GM20000 (cell line): ENCODE measurements at regions not wholly inside any gene's neighbourhood (a gene's known extent, or its start where the extent isn't known, plus 50 kb on each side); places are given as distances from the start of the nearest gene placed in this dataset.
"Not testable (repeated sequence)": the region's sequence is repeated elsewhere in the genome, so short reads cannot be mapped to it uniquely, and the experiment has no call there.

Experiments
- DNase-seq: peaks from one replicate; pipeline ENCODE4 v3.0.0; 2012; ENCODE audit warnings: low spot score
- CTCF ChIP-seq: IDR thresholded peaks from 2 replicates; pipeline ENCODE4 v1.5.1; 2012; ENCODE audit warnings: mild to moderate bottlenecking, control low read depth; ENCODE audit errors: extremely low read depth, missing control alignments

GRCh38 chr21:20040768-20041167 lies 957.4 kb upstream of the NCAM2 start:
- DNase-seq, result no peak
- TF ChIP-seq CTCF, result no peak

GRCh38 chr21:20045197-20045596 lies 953.0 kb upstream of the NCAM2 start:
- TF ChIP-seq CTCF, result no peak
- DNase-seq, result no peak

- DNase-seq, result not testable (repeated sequence)
Measured at GRCh38 chr21:20048130-20048837, 949.9 kb upstream of the NCAM2 start.

GRCh38 chr21:20083336-20083735 lies 914.9 kb upstream of the NCAM2 start:
- DNase-seq, result no peak
- TF ChIP-seq CTCF, result no peak

- no peak for DNase-seq
- TF ChIP-seq CTCF, result no peak
Measured at GRCh38 chr21:20083925-20084324, 914.3 kb upstream of the NCAM2 start.

GRCh38 chr21:20086508-20086907 lies 911.7 kb upstream of the NCAM2 start:
- DNase-seq, result no peak

GRCh38 chr21:20106368-20106767 lies 891.8 kb upstream of the NCAM2 start:
- TF ChIP-seq CTCF, result no peak
- no peak for DNase-seq

More at GRCh38 chr21:20086508-20086907, 911.7 kb upstream of the NCAM2 start:
- no peak for TF ChIP-seq CTCF

GRCh38 chr21:20108016-20108415 lies 890.2 kb upstream of the NCAM2 start:
- DNase-seq, result no peak
- no peak for TF ChIP-seq CTCF
